ENCODE measurements at regions not wholly inside any gene's neighbourhood (a gene's known extent, or its start where the extent isn't known, plus 50 kb on each side); places are given as distances from the start of the nearest gene placed in this dataset.
"Not testable (repeated sequence)": the region's sequence is repeated elsewhere in the genome, so short reads cannot be mapped to it uniquely, and the experiment has no call there.

GRCh38 chr3:137153046-137153445 lies 195.3 kb downstream of the IL20RB start:
- not testable (repeated sequence) for H3K27me3 Mint-ChIP-seq (ENCODE audit: low read depth); ATAC-seq; H3K4me3 Mint-ChIP-seq; H3K4me1 Mint-ChIP-seq (ENCODE audit: low read depth); H3K36me3 Mint-ChIP-seq (ENCODE audit: insufficient read depth); H3K9me3 Mint-ChIP-seq; DNase-seq

DNA sequence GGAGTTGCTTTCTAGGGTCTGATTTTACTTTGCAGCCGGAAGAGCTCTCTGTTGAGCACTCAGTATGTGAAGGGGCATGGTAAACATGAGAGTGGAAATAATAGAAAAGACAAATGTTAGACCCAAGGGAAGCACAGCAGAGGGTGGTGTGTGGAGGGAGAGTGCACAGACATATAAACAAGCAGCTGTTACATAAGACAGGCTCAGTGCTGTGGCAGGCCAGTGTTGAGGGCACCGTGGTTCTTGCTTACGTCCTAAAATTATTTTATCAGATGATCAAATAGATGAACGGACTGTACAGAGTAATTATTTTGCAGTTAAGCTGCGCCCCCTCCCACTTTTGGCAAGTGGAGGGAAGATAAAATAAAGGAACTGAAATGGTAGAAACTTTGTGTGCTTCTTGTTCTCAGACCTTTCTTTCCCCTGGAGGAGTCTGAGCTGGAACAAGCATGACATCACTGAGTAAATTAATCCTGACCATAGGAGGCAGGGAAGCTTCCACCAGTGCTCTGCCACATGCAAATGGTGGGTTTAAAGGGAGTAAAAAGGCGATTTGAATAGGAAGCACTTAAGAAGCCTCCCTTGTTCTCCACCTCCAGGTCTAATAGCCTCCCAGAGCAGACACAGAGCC lies 205.6 kb downstream of the IL20RB start:
- ATAC-seq (no peak), DNase-seq (no peak)
- H3K4me3 Mint-ChIP-seq = no peak overlapping the region
- H3K36me3 Mint-ChIP-seq (ENCODE audit: insufficient read depth) = no peaks in the 10 kb centered on the region
- no peaks in the 10 kb centered on the region for H3K4me1 Mint-ChIP-seq (ENCODE audit: low read depth)
- H3K27me3 Mint-ChIP-seq (ENCODE audit: low read depth) = peaks cover 7% of the 10 kb centered on the region
- H3K9me3 Mint-ChIP-seq = no peaks in the 10 kb centered on the region

DNA sequence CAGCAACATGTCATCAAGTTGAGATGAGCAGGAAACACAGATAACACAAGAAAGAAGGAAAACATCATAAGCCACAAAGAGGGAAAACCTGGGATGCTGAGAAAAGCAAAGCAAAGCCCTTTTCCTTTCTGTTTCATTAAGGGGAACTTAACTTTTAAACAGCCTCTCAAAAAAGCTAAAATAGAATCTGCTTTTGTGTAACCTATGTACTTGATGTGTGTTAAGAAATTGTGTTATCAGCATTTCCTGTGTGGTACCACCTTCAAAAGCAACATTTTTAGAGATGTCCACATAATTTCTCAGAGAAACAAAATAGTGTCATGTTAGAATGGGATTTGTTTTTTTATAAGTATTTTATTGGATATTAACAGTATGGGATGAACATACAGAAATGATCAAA lies 206.2 kb downstream of the IL20RB start:
- no peaks in the 10 kb centered on the region for H3K4me1 Mint-ChIP-seq (ENCODE audit: low read depth)
- H3K36me3 Mint-ChIP-seq (ENCODE audit: insufficient read depth) = no peaks in the 10 kb centered on the region
- no peak for DNase-seq
- H3K27me3 Mint-ChIP-seq (ENCODE audit: low read depth) = peaks cover 7% of the 10 kb centered on the region
- ATAC-seq = no peak
- no peaks in the 10 kb centered on the region for H3K9me3 Mint-ChIP-seq
- H3K4me3 Mint-ChIP-seq = no peak overlapping the region

DNA sequence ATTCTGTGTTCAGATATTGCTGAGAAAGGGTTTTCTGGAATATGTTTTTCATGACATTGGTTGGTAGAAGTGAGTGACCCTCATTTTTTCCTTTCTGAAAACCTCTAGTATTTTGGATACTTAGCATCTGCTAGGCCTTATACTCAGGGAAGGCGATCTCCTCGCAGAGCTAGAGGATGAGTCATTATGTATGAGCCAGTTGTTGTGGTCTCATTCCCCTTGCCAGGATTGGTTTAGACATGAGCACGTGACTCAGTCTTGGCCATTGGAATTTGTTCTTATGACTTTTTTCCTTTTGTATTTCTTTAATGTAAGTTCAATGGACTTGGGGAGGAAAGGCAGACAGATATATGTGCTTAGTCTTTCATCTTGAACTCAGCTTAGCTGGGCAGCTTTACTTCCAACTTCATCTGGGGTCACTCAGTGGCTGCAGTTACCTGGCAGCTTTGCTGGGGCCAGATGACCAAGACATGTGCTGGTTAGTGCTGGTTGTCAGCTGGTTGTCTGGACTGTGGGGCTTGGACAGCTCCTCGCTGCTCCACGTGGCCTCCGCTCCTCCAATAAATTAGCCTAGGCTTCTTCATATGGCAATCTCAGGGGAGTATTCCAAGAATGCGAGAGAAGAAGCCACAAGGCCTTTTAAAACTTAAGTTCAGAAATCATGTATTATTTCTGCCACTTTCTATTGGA lies 207.5 kb downstream of the IL20RB start:
- DNase-seq = no peak
- peaks cover 2% of the 10 kb centered on the region for H3K9me3 Mint-ChIP-seq
- no peaks in the 10 kb centered on the region for H3K36me3 Mint-ChIP-seq (ENCODE audit: insufficient read depth)
- H3K4me3 Mint-ChIP-seq = no peak overlapping the region
- no peak for ATAC-seq
- H3K27me3 Mint-ChIP-seq (ENCODE audit: low read depth) = peaks cover 8% of the 10 kb centered on the region
- H3K4me1 Mint-ChIP-seq (ENCODE audit: low read depth) = no peaks in the 10 kb centered on the region

DNA sequence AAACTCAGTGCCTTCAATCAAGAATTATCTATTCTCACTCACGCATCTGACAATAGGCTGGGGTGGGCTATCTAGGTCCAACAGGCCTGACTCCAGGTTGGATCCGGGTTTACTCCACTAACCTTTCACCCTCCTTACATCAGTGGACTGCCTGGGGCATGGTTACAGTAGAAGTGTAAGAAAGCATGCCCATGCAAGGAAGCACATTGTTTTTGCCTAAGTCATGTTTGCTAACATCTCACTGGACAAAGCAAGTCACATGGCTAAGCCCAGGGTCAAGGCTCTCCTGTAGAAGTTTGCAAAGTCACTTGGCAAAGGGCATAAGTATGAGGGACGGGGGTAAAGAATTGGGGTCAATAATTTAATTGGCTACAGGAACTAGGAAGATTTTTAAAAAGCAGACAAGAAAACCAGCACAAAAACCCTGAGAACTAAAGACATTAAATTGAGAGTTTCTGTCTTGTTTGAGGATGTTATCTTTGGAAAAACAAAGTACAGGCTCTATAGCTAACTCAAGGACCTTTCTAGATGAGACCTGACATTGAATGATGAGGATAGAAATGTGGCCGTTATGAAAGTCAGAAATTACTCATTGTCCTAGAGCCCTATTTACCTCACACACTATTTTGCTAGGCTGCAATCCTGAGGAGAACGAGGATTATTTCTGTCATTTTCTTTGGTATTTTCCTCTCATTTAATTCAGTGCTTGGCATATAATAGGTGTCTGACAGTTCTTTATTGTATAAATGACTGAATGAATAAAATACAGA lies 214.2 kb downstream of the IL20RB start:
- DNase-seq (no peak), ATAC-seq (no peak)
- Mint-ChIP-seq H3K4me3 (no peak overlapping the region), H3K27me3 (ENCODE audit: low read depth) (peaks cover 12% of the 10 kb centered on the region), H3K9me3 (peaks cover 5% of the 10 kb centered on the region), H3K4me1 (ENCODE audit: low read depth) (no peaks in the 10 kb centered on the region), H3K36me3 (ENCODE audit: insufficient read depth) (no peaks in the 10 kb centered on the region)

DNA sequence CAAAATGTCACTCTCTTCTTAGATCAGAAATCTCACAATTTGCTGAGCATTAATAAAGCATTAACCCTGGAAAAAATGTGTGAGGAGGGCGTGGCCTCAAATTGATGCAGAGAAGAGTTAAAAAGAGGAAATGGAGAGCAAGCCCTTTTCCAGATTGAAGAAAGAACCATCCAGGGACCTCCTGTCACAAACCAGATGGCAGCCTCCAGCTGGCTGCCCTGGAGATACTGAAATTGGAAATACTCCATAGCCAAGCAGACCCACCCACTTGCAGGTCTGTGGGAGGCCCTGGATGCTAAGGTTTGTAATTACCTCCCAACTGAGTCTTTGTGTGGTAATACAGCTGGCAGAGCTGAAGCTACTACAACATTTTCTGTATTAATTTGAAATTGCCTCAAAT lies 214.9 kb downstream of the IL20RB start:
- ATAC-seq (no peak), DNase-seq (no peak)
- no peak overlapping the region for H3K4me3 Mint-ChIP-seq
- H3K36me3 Mint-ChIP-seq (ENCODE audit: insufficient read depth) = no peaks in the 10 kb centered on the region
- peaks cover 5% of the 10 kb centered on the region for H3K9me3 Mint-ChIP-seq
- H3K27me3 Mint-ChIP-seq (ENCODE audit: low read depth) = peaks cover 12% of the 10 kb centered on the region
- H3K4me1 Mint-ChIP-seq (ENCODE audit: low read depth) = no peaks in the 10 kb centered on the region

DNA sequence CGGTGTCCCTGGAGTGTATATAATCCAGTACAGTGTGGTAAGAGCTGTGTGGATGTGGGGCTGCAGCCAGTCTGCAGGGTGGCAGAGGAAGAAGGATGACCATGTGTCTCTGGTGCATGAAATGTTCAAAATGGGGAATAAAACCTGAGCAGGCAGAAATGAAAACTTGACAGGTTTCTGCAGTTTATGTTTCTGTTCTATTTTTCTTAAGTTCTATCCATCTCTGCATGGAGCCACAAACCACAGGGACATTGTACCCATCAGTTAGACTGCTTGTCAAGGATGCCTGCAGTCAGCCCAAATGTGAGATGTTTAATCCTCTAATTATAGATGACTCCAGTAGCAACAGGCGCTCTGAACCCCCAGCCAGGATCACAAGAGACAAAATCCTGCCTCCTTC lies 216.7 kb downstream of the IL20RB start:
- ATAC-seq (no peak), DNase-seq (no peak)
- H3K36me3 Mint-ChIP-seq (ENCODE audit: insufficient read depth) = no peaks in the 10 kb centered on the region
- H3K4me1 Mint-ChIP-seq (ENCODE audit: low read depth) = no peaks in the 10 kb centered on the region
- H3K4me3 Mint-ChIP-seq = no peak overlapping the region
- H3K9me3 Mint-ChIP-seq = peaks cover 5% of the 10 kb centered on the region
- H3K27me3 Mint-ChIP-seq (ENCODE audit: low read depth) = peaks cover 12% of the 10 kb centered on the region

DNA sequence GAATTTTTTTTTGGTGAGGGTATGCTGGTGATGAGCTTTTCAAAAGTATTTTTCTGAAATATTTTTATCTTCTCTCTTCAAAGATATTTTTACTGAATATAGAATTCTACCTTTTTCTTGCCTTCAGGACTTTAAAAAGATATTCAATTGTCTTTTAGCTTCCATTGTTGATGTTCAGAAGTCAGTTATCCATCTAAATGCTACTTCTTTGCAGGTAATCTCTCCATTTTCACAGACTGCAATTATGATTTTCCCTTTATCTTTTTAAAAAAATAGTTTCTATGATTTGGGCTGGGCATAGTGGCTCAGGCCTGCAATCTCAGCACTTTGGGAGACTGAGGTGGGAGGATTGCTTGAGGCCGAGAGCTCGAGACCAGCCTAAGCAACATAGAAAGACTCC lies 222.4 kb downstream of the IL20RB start:
- DNase-seq = no peak
- Mint-ChIP-seq H3K27me3 (ENCODE audit: low read depth) (peaks cover 6% of the 10 kb centered on the region), H3K4me3 (no peak overlapping the region), H3K36me3 (ENCODE audit: insufficient read depth) (no peaks in the 10 kb centered on the region), H3K9me3 (no peaks in the 10 kb centered on the region), H3K4me1 (ENCODE audit: low read depth) (no peaks in the 10 kb centered on the region)
- ATAC-seq = no peak

GRCh38 chr3:137191133-137191923 lies 233.5 kb downstream of the IL20RB start:
- Mint-ChIP-seq H3K36me3 (ENCODE audit: insufficient read depth) (no peaks in the 10 kb centered on the region), H3K9me3 (no peaks in the 10 kb centered on the region), H3K27me3 (ENCODE audit: low read depth) (peaks cover 3% of the 10 kb centered on the region), H3K4me3 (no peak overlapping the region), H3K4me1 (ENCODE audit: low read depth) (no peaks in the 10 kb centered on the region)
- ATAC-seq = no peak
- DNase-seq = no peak

- H3K4me1 Mint-ChIP-seq (ENCODE audit: low read depth) = no peaks in the 10 kb centered on the region
- no peak for ATAC-seq
- no peak overlapping the region for H3K4me3 Mint-ChIP-seq
- DNase-seq = no peak
- H3K9me3 Mint-ChIP-seq = no peaks in the 10 kb centered on the region
- H3K36me3 Mint-ChIP-seq (ENCODE audit: insufficient read depth) = no peaks in the 10 kb centered on the region
- H3K27me3 Mint-ChIP-seq (ENCODE audit: low read depth) = peaks cover 3% of the 10 kb centered on the region
Observed at GRCh38 chr3:137191951-137192350, 234.2 kb downstream of the IL20RB start.

DNA sequence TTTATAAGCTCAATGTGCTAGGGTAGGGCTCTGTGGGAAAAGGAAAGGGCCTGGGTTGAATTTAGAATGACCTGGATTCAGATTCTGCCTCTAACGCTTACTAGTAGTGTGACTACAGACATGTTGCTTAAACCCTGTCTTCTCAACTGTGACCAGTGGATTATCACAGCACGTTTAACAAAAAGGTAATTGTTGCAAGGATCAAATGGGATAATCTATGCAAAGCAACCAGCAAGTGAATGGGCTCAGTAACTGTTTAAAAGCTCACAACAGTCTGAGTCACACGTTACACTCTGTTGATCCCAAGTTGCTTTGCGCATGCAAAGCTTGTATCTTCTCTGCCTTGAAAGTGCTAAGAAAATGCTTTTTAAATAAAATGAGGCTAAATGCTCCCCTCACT lies 236.5 kb downstream of the IL20RB start:
- Mint-ChIP-seq H3K36me3 (ENCODE audit: insufficient read depth) (no peaks in the 10 kb centered on the region), H3K27me3 (ENCODE audit: low read depth) (peaks cover 3% of the 10 kb centered on the region), H3K4me3 (no peak overlapping the region), H3K9me3 (peaks cover under 1% of the 10 kb centered on the region), H3K4me1 (ENCODE audit: low read depth) (no peaks in the 10 kb centered on the region)
- DNase-seq (no peak), ATAC-seq (no peak)

DNA sequence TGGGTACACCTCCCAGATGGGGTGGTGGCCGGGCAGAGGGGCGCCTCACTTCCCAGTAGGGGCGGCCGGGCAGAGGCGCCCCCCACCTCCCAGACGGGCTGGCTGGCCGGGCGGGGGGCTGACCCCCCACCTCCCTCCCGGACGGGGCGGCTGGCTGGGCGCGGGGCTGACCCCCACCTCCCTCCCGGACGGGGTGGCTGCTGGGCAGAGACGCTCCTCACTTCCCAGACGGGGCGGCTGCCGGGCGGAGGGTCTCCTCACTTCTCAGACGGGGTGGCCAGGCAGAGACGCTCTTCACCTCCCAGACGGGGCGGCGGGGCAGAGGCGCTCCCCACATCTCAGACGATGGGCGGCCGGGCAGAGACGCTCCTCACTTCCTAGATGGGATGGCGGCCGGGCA lies 240.6 kb downstream of the IL20RB start:
- H3K27me3 Mint-ChIP-seq (ENCODE audit: low read depth); H3K4me1 Mint-ChIP-seq (ENCODE audit: low read depth); H3K4me3 Mint-ChIP-seq; DNase-seq; H3K9me3 Mint-ChIP-seq; ATAC-seq; H3K36me3 Mint-ChIP-seq (ENCODE audit: insufficient read depth): not testable (repeated sequence)

DNA sequence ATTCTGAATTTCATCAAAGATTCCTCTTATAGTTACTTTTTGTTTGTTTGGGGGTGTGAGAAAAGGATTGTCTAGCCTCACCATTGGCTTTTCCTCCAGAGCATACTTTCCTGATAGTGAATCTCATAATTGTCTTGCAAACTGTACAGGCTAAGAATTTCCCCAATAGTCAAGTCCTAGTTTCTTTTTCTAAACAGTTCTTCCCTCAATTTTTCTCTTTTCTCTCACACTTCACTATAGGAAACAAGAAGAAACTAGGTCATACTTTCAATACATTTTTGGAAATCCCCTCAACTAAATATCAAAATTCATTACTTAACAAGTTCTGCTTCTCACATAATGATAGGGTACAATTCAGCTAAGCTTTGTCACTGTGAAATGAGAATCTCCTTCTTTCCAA lies 241.9 kb downstream of the IL20RB start:
- no peak for DNase-seq
- Mint-ChIP-seq H3K36me3 (ENCODE audit: insufficient read depth) (no peaks in the 10 kb centered on the region), H3K9me3 (peaks cover 5% of the 10 kb centered on the region), H3K4me3 (no peak overlapping the region), H3K4me1 (ENCODE audit: low read depth) (no peaks in the 10 kb centered on the region), H3K27me3 (ENCODE audit: low read depth) (no peaks in the 10 kb centered on the region)
- no peak for ATAC-seq

DNA sequence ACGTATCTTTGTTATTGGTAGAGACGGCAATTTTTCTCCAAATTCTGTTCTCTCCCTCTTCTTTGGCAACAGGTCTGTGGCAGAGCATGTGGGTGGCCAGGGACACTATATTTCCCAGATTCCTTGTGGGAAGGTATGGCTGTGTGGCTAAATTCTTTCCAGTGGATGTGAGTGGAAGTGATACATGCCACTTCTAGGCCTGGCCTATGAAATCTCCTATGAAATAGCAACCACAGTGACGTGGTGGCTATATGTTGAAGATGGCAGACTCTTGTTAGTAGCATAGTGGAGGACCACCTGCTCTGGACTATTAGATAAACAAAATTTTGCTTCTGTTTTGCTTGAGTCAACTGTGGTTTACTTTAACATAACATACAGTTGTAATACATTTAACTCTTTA lies 243.3 kb downstream of the IL20RB start:
- Mint-ChIP-seq H3K4me3 (no peak overlapping the region), H3K36me3 (ENCODE audit: insufficient read depth) (no peaks in the 10 kb centered on the region), H3K27me3 (ENCODE audit: low read depth) (no peaks in the 10 kb centered on the region), H3K4me1 (ENCODE audit: low read depth) (no peaks in the 10 kb centered on the region), H3K9me3 (peaks cover 5% of the 10 kb centered on the region)
- ATAC-seq (no peak), DNase-seq (no peak)

All from activated T-cell treated with anti-CD3 and anti-CD28 coated beads, Interleukin-2, amount 50 U/mL, for 4 hours (primary cell).